ENCODE measurements at regions not wholly inside any gene's neighbourhood (a gene's known extent, or its start where the extent isn't known, plus 50 kb on each side); places are given as distances from the start of the nearest gene placed in this dataset.

GRCh38 chr2:220455351-220455990 is 828.0 kb downstream of the SLC4A3 start:
- H3K36me3 Mint-ChIP-seq = no peaks in the 10 kb centered on the region
- ChIA-PET CTCF (no interaction called here), POLR2A (no interaction called here)
- H3K9me3 ChIP-seq (ENCODE audit: control insufficient read depth in 2 of 3, low read length in 3 of 3) = no peaks in the 10 kb centered on the region
- H3K27ac ChIP-seq (ENCODE audit: low read depth, low read length) = no peak overlapping the region
- H3K4me3 Mint-ChIP-seq = no peak overlapping the region
- H3K36me3 ChIP-seq (ENCODE audit: control insufficient read depth in 2 of 3, insufficient read depth in 3 of 3, low read length in 3 of 3) = no peaks in the 10 kb centered on the region
- no peaks in the 10 kb centered on the region for H3K4me1 ChIP-seq (ENCODE audit: control insufficient read depth in 2 of 2, insufficient read depth in 2 of 2, low read length in 2 of 2)
- H3K9me3 Mint-ChIP-seq = peaks cover 0 to 7% (median 0%) of the 10 kb centered on the region in 11 donors
- H3K27me3 Mint-ChIP-seq = peaks cover 0 to 6% (median 0%) of the 10 kb centered on the region in 5 donors
- ATAC-seq (no peak), DNase-seq (no peak)
- intact Hi-C loops (cut with micrococcal nuclease) = no loop called here
- no peaks in the 10 kb centered on the region for H3K4me1 Mint-ChIP-seq
- no peaks in the 10 kb centered on the region for H3K27me3 ChIP-seq (ENCODE audit: control insufficient read depth in 2 of 2, insufficient read depth in 2 of 2, low read length in 2 of 2)
- H3K27ac Mint-ChIP-seq = no peak overlapping the region
- H3K4me3 ChIP-seq (ENCODE audit: low read length) = no peak overlapping the region

- Histone ChIP-seq H3K4me1 (ENCODE audit: control insufficient read depth in 2 of 2, insufficient read depth in 2 of 2, low read length in 2 of 2) (no peaks in the 10 kb centered on the region), H3K27me3 (ENCODE audit: control insufficient read depth in 2 of 2, insufficient read depth in 2 of 2, low read length in 2 of 2) (no peaks in the 10 kb centered on the region), H3K36me3 (ENCODE audit: control insufficient read depth in 2 of 3, insufficient read depth in 3 of 3, low read length in 3 of 3) (no peaks in the 10 kb centered on the region), H3K27ac (ENCODE audit: low read depth, low read length) (no peak overlapping the region), H3K4me3 (ENCODE audit: low read length) (no peak overlapping the region), H3K9me3 (ENCODE audit: control insufficient read depth in 2 of 3, low read length in 3 of 3) (no peaks in the 10 kb centered on the region)
- ChIA-PET POLR2A (no interaction called here), CTCF (no interaction called here)
- no peak overlapping the region for H3K27ac Mint-ChIP-seq
- ATAC-seq (no peak), DNase-seq (no peak)
- H3K36me3 Mint-ChIP-seq = no peaks in the 10 kb centered on the region
- H3K4me1 Mint-ChIP-seq = no peaks in the 10 kb centered on the region
- H3K9me3 Mint-ChIP-seq = peaks cover 0 to 5% (median 0%) of the 10 kb centered on the region in 11 donors
- peaks cover 0 to 6% (median 0%) of the 10 kb centered on the region in 5 donors for H3K27me3 Mint-ChIP-seq
- H3K4me3 Mint-ChIP-seq = no peak overlapping the region
- intact Hi-C loops (cut with micrococcal nuclease) = no loop called here
These were observed 830.6 kb downstream of the SLC4A3 start for GRCh38 chr2:220458051-220458450.

- H3K9me3 ChIP-seq (ENCODE audit: control insufficient read depth in 2 of 3, low read length in 3 of 3) = no peaks in the 10 kb centered on the region
- Mint-ChIP-seq H3K27me3 (no peaks in the 10 kb centered on the region), H3K4me3 (no peak overlapping the region), H3K9me3 (peaks cover 0 to 5% (median 0%) of the 10 kb centered on the region in 11 donors), H3K27ac (no peak overlapping the region), H3K36me3 (no peaks in the 10 kb centered on the region), H3K4me1 (no peaks in the 10 kb centered on the region)
- H3K27me3 ChIP-seq (ENCODE audit: control insufficient read depth in 2 of 2, insufficient read depth in 2 of 2, low read length in 2 of 2) = no peaks in the 10 kb centered on the region
- intact Hi-C loops (cut with micrococcal nuclease) = loop anchor here in 1 of 2 donors (10.0 kb wide), 1 partner anchor 1114 kb away; the partner anchor contains the start of gene EPHA4
- no peaks in the 10 kb centered on the region for H3K36me3 ChIP-seq (ENCODE audit: control insufficient read depth in 2 of 3, insufficient read depth in 3 of 3, low read length in 3 of 3)
- ChIA-PET CTCF (no interaction called here), POLR2A (no interaction called here)
- DNase-seq (no peak), ATAC-seq (no peak)
- no peaks in the 10 kb centered on the region for H3K4me1 ChIP-seq (ENCODE audit: control insufficient read depth in 2 of 2, insufficient read depth in 2 of 2, low read length in 2 of 2)
- H3K4me3 ChIP-seq (ENCODE audit: low read length) = no peak overlapping the region
- no peak overlapping the region for H3K27ac ChIP-seq (ENCODE audit: low read depth, low read length)
These were observed 833.0 kb downstream of the SLC4A3 start for GRCh38 chr2:220460257-220460985.

- H3K4me1 Mint-ChIP-seq = no peaks in the 10 kb centered on the region
- H3K4me3 Mint-ChIP-seq = no peak overlapping the region
- Histone ChIP-seq H3K9me3 (ENCODE audit: control insufficient read depth in 2 of 3, low read length in 3 of 3) (no peaks in the 10 kb centered on the region), H3K27me3 (ENCODE audit: control insufficient read depth in 2 of 2, insufficient read depth in 2 of 2, low read length in 2 of 2) (no peaks in the 10 kb centered on the region), H3K27ac (ENCODE audit: low read depth, low read length) (no peak overlapping the region), H3K4me1 (ENCODE audit: control insufficient read depth in 2 of 2, insufficient read depth in 2 of 2, low read length in 2 of 2) (no peaks in the 10 kb centered on the region), H3K4me3 (ENCODE audit: low read length) (no peak overlapping the region), H3K36me3 (ENCODE audit: control insufficient read depth in 2 of 3, insufficient read depth in 3 of 3, low read length in 3 of 3) (no peaks in the 10 kb centered on the region)
- DNase-seq (no peak), ATAC-seq (no peak)
- H3K9me3 Mint-ChIP-seq = peaks cover 0 to 4% (median 0%) of the 10 kb centered on the region in 11 donors
- peaks cover 0 to 8% (median 0%) of the 10 kb centered on the region in 5 donors for H3K27me3 Mint-ChIP-seq
- peaks cover 0 to 6% (median 0%) of the 10 kb centered on the region in 5 donors for H3K36me3 Mint-ChIP-seq
- CTCF ChIA-PET = no interaction called here
- intact Hi-C loops (cut with micrococcal nuclease) = loop anchor here in 1 of 2 donors (10.0 kb wide), 1 partner anchor 1111 kb away; the partner anchor contains the start of gene EPHA4
- POLR2A ChIA-PET = no interaction called here
- no peak overlapping the region for H3K27ac Mint-ChIP-seq
These were observed 836.4 kb downstream of the SLC4A3 start for GRCh38 chr2:220463876-220464275.

- Mint-ChIP-seq H3K9me3 (peaks cover 0 to 4% (median 0%) of the 10 kb centered on the region in 11 donors), H3K27ac (no peak overlapping the region), H3K4me1 (no peaks in the 10 kb centered on the region), H3K36me3 (peaks cover 0 to 6% (median 0%) of the 10 kb centered on the region in 5 donors), H3K4me3 (no peak overlapping the region), H3K27me3 (peaks cover 0 to 8% (median 0%) of the 10 kb centered on the region in 5 donors)
- Histone ChIP-seq H3K27me3 (ENCODE audit: control insufficient read depth in 2 of 2, insufficient read depth in 2 of 2, low read length in 2 of 2) (no peaks in the 10 kb centered on the region), H3K4me1 (ENCODE audit: control insufficient read depth in 2 of 2, insufficient read depth in 2 of 2, low read length in 2 of 2) (no peaks in the 10 kb centered on the region), H3K9me3 (ENCODE audit: control insufficient read depth in 2 of 3, low read length in 3 of 3) (no peaks in the 10 kb centered on the region), H3K36me3 (ENCODE audit: control insufficient read depth in 2 of 3, insufficient read depth in 3 of 3, low read length in 3 of 3) (no peaks in the 10 kb centered on the region), H3K4me3 (ENCODE audit: low read length) (no peak overlapping the region), H3K27ac (ENCODE audit: low read depth, low read length) (no peak overlapping the region)
- no peak for ATAC-seq
- no peak for DNase-seq
- intact Hi-C loops (cut with micrococcal nuclease) = loop anchor here in 1 of 2 donors (10.0 kb wide), 1 partner anchor 1109 kb away; the partner anchor contains the start of gene EPHA4
- CTCF ChIA-PET = no interaction called here
- POLR2A ChIA-PET = no interaction called here
These were observed 838.3 kb downstream of the SLC4A3 start for GRCh38 chr2:220465700-220466099.

GRCh38 chr2:220466251-220466691 is 838.8 kb downstream of the SLC4A3 start:
- DNase-seq = no peak
- H3K27ac Mint-ChIP-seq = no peak overlapping the region
- intact Hi-C loops (cut with micrococcal nuclease) = loop anchor here in 1 of 2 donors (10.0 kb wide), 1 partner anchor 1109 kb away; the partner anchor contains the start of gene EPHA4
- Histone ChIP-seq H3K27ac (ENCODE audit: low read depth, low read length) (no peak overlapping the region), H3K4me1 (ENCODE audit: control insufficient read depth in 2 of 2, insufficient read depth in 2 of 2, low read length in 2 of 2) (no peaks in the 10 kb centered on the region), H3K36me3 (ENCODE audit: control insufficient read depth in 2 of 3, insufficient read depth in 3 of 3, low read length in 3 of 3) (no peaks in the 10 kb centered on the region), H3K9me3 (ENCODE audit: control insufficient read depth in 2 of 3, low read length in 3 of 3) (no peaks in the 10 kb centered on the region), H3K27me3 (ENCODE audit: control insufficient read depth in 2 of 2, insufficient read depth in 2 of 2, low read length in 2 of 2) (no peaks in the 10 kb centered on the region), H3K4me3 (ENCODE audit: low read length) (no peak overlapping the region)
- peaks cover 0 to 4% (median 0%) of the 10 kb centered on the region in 11 donors for H3K9me3 Mint-ChIP-seq
- peaks cover 0 to 6% (median 0%) of the 10 kb centered on the region in 5 donors for H3K36me3 Mint-ChIP-seq
- H3K4me3 Mint-ChIP-seq = no peak overlapping the region
- ATAC-seq = no peak
- H3K4me1 Mint-ChIP-seq = no peaks in the 10 kb centered on the region
- H3K27me3 Mint-ChIP-seq = peaks cover 0 to 8% (median 0%) of the 10 kb centered on the region in 5 donors
- ChIA-PET POLR2A (no interaction called here), CTCF (no interaction called here)
